ENCODE measurements at regions not wholly inside any gene's neighbourhood (a gene's known extent, or its start where the extent isn't known, plus 50 kb on each side); places are given as distances from the start of the nearest gene placed in this dataset.
A peak's percentile ranks its signal among the peaks of the same experiment; 100 is the strongest.

DNA sequence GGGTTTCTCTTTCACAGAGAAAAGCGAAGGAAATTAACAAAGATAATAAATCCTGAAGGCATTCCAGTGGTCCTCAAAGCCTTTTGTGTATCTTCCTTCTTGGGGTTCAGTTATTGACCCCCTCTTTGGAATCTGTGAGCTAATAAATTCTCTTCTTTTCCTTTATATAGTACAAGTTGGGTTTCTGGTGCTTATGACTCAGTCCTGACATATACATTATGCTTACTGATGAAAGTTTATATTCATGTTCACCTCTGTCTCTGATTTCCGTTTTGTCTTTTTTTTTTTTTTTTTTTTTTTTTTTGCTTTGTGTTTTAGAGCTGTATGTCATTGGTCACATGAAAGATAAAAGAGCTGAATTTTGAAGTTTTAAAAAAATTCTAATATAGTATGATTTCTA lies 230.7 kb upstream of the RBMS3 start:
- TF ChIP-seq, protein P1, sequence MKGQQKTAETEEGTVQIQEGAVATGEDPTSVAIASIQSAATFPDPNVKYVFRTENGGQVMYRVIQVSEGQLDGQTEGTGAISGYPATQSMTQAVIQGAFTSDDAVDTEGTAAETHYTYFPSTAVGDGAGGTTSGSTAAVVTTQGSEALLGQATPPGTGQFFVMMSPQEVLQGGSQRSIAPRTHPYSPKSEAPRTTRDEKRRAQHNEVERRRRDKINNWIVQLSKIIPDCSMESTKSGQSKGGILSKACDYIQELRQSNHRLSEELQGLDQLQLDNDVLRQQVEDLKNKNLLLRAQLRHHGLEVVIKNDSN (IDR thresholded peaks at IDR 0.05) = no peak
- TF ChIP-seq CREB1 (IDR thresholded peaks at IDR 0.05; ENCODE audit: low read depth) = no peak
- TF ChIP-seq ZBTB7A (IDR thresholded peaks at IDR 0.05; ENCODE audit: low read depth) = no peak
- no peak for TF ChIP-seq NFIC (IDR thresholded peaks at IDR 0.05)
- TF ChIP-seq, protein P2, sequence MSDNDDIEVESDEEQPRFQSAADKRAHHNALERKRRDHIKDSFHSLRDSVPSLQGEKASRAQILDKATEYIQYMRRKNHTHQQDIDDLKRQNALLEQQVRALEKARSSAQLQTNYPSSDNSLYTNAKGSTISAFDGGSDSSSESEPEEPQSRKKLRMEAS (IDR thresholded peaks at IDR 0.05) = no peak
- TF ChIP-seq EGR1 (IDR thresholded peaks at IDR 0.05) = no peak
- no peak for TF ChIP-seq RAD21 (IDR thresholded peaks at IDR 0.05; ENCODE audit: low read depth)
- TF ChIP-seq EP300 (IDR thresholded peaks at IDR 0.05; ENCODE audit: borderline replicate concordance) = no peak
- no peak for TF ChIP-seq FOXM1 (IDR thresholded peaks at IDR 0.05; ENCODE audit: borderline replicate concordance, low read depth)
- TF ChIP-seq CEBPB (IDR thresholded peaks at IDR 0.05) = no peak
- TF ChIP-seq TEAD4 (IDR thresholded peaks at IDR 0.05) = no peak
- TF ChIP-seq TAF1 (IDR thresholded peaks at IDR 0.05; ENCODE audit: low read depth) = no peak
- no peak for TF ChIP-seq TCF12 (IDR thresholded peaks at IDR 0.05; ENCODE audit: low read depth)
- TF ChIP-seq YY1 (IDR thresholded peaks at IDR 0.05; ENCODE audit: low read depth) = no peak
- no peak for TF ChIP-seq REST (IDR thresholded peaks at IDR 0.05; ENCODE audit: low read depth)

DNA sequence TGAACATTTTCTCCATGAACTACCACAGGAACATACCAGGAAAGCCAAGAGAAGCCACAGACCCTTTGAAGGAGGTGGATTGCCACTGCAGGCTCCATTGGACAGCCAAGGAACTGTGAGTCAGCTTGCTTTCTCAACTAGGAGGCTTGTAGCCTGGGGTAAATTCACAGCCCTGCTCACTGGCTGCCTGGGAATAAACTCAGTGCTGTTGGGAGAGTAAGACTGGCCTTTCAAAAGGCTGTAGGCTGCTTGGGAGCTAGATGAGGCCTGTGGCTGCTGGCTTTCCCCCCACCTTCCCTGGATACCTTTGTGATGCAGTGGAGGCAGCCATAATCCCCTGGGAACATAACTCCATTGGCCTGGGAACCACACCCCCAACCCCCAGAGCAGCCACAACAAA lies 223.5 kb upstream of the RBMS3 start:
- TF ChIP-seq, protein P1 (IDR thresholded peaks at IDR 0.05) = no peak
- no peak for TF ChIP-seq FOXM1 (IDR thresholded peaks at IDR 0.05; ENCODE audit: borderline replicate concordance, low read depth)
- TF ChIP-seq YY1 (IDR thresholded peaks at IDR 0.05; ENCODE audit: low read depth) = no peak
- no peak for TF ChIP-seq NFIC (IDR thresholded peaks at IDR 0.05)
- no peak for TF ChIP-seq EP300 (IDR thresholded peaks at IDR 0.05; ENCODE audit: borderline replicate concordance)
- no peak for TF ChIP-seq RAD21 (IDR thresholded peaks at IDR 0.05; ENCODE audit: low read depth)
- TF ChIP-seq ZBTB7A (IDR thresholded peaks at IDR 0.05; ENCODE audit: low read depth) = no peak

DNA sequence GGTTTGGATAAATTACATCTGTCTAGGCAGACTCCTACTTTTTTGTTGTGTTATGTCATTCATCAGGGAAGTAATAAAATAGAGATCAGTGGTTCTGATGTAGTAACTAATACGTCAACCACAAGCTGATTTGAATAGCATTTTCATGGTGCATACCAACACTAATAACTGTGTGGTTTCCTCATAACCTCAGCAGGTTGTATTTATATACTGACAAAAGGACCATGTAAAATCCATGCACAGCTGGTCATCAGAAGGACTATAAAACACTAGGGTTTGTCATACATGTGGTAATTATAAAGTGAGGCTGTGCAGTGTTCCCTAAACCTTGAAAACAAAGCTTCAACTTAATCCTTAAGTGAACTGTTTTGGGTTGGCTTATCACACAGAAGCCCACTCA lies 216.8 kb upstream of the RBMS3 start:
- TF ChIP-seq CEBPB (IDR thresholded peaks at IDR 0.05) = no peak
- no peak for TF ChIP-seq EP300 (IDR thresholded peaks at IDR 0.05; ENCODE audit: borderline replicate concordance)
- TF ChIP-seq TEAD4 (IDR thresholded peaks at IDR 0.05) = no peak
- TF ChIP-seq FOXM1 (IDR thresholded peaks at IDR 0.05; ENCODE audit: borderline replicate concordance, low read depth) = no peak
- no peak for TF ChIP-seq RAD21 (IDR thresholded peaks at IDR 0.05; ENCODE audit: low read depth)
- no peak for TF ChIP-seq CREB1 (IDR thresholded peaks at IDR 0.05; ENCODE audit: low read depth)
- TF ChIP-seq TAF1 (IDR thresholded peaks at IDR 0.05; ENCODE audit: low read depth) = no peak
- TF ChIP-seq EGR1 (IDR thresholded peaks at IDR 0.05) = no peak
- TF ChIP-seq, protein P2 (IDR thresholded peaks at IDR 0.05) = no peak
- TF ChIP-seq YY1 (IDR thresholded peaks at IDR 0.05; ENCODE audit: low read depth) = no peak
- TF ChIP-seq NFIC (IDR thresholded peaks at IDR 0.05) = no peak
- TF ChIP-seq, protein P1 (IDR thresholded peaks at IDR 0.05) = no peak
- no peak for TF ChIP-seq REST (IDR thresholded peaks at IDR 0.05; ENCODE audit: low read depth)
- TF ChIP-seq TCF12 (IDR thresholded peaks at IDR 0.05; ENCODE audit: low read depth) = no peak
- no peak for TF ChIP-seq ZBTB7A (IDR thresholded peaks at IDR 0.05; ENCODE audit: low read depth)

GRCh38 chr3:29065211-29065785 lies 215.6 kb upstream of the RBMS3 start:
- TF ChIP-seq EGR1 (IDR thresholded peaks at IDR 0.05) (no peak), YY1 (IDR thresholded peaks at IDR 0.05; ENCODE audit: low read depth) (peak; percentile 20; the same call in 1 of the 2 replicates), NFIC (IDR thresholded peaks at IDR 0.05) (peak; percentile 84), REST (IDR thresholded peaks at IDR 0.05; ENCODE audit: low read depth) (no peak), CREB1 (IDR thresholded peaks at IDR 0.05; ENCODE audit: low read depth) (no peak), TAF1 (IDR thresholded peaks at IDR 0.05; ENCODE audit: low read depth) (no peak), EP300 (IDR thresholded peaks at IDR 0.05; ENCODE audit: borderline replicate concordance) (peak; percentile 57; the same call in 1 of the 2 replicates), ZBTB7A (IDR thresholded peaks at IDR 0.05; ENCODE audit: low read depth) (no peak), FOXM1 (IDR thresholded peaks at IDR 0.05; ENCODE audit: borderline replicate concordance, low read depth) (0 out of 2 replicates have a peak, but pooled peaks have one; percentile 18), TEAD4 (IDR thresholded peaks at IDR 0.05) (peak; percentile 94), CEBPB (IDR thresholded peaks at IDR 0.05) (peak; percentile 77), TCF12 (IDR thresholded peaks at IDR 0.05; ENCODE audit: low read depth) (peak; percentile 61; the same call in 1 of the 2 replicates), RAD21 (IDR thresholded peaks at IDR 0.05; ENCODE audit: low read depth) (0 out of 2 replicates have a peak, but pooled peaks have one; percentile 9)
- TF ChIP-seq, protein P2 (IDR thresholded peaks at IDR 0.05) = peak; percentile 62
- TF ChIP-seq, protein P1 (IDR thresholded peaks at IDR 0.05) = no peak
